Thyroid gland (tissue), 4 donors: ENCODE measurements at regions not wholly inside any gene's neighbourhood (a gene's known extent, or its start where the extent isn't known, plus 50 kb on each side); places are given as distances from the start of the nearest gene placed in this dataset.
A peak's percentile ranks its signal among the peaks of the same experiment; 100 is the strongest.
"Not testable (repeated sequence)": the region's sequence is repeated elsewhere in the genome, so short reads cannot be mapped to it uniquely, and the experiment has no call there.

Experiments
- DNase-seq, 2 donors: peaks; one replicate each; pipeline ENCODE4 v3.0.0-alpha.2; 2019
- H3K27ac ChIP-seq, 3 donors: fragments of 200-600 bp; sonication (generic); 1 replicate in 2 of 3; 2 replicates in 1 of 3; pipeline ENCODE4 v1.5.1; 2016 to 2019; ENCODE audit warnings: mild to moderate bottlenecking in 1 of 3, moderate library complexity in 1 of 3
- H3K27me3 ChIP-seq: fragments of 200-600 bp; sonication (generic); one replicate; pipeline ENCODE4 v1.5.1; 2019
- H3K36me3 ChIP-seq, 2 donors: fragments of 200-600 bp; sonication (generic); one replicate each; pipeline ENCODE4 v1.5.1; 2016 to 2019
- H3K4me1 ChIP-seq, 2 donors: fragments of 200-600 bp; sonication (generic); one replicate each; pipeline ENCODE4 v1.5.1; 2017 to 2019
- H3K4me3 ChIP-seq, 3 donors: fragments of 200-600 bp; sonication (generic); replicated peaks in 1 of 3; 1 replicate in 2 of 3; 2 replicates in 1 of 3; pipeline ENCODE4 v1.5.1; 2016; ENCODE audit warnings: mild to moderate bottlenecking in 1 of 3
- H3K9me3 ChIP-seq: fragments of 200-600 bp; sonication (generic); one replicate; pipeline ENCODE4 v1.5.1; 2017
- CTCF ChIP-seq, 6 experiments: fragments of 200-600 bp in 3 of 6; fragments of 450-650 bp in 3 of 6; sonication (generic) in 3 of 6; IDR thresholded peaks; one replicate each; pipeline ENCODE4 v1.5.1; 2016 to 2019; ENCODE audit warnings: antibody characterized with exemption in 6 of 6, mild to moderate bottlenecking in 2 of 6, inconsistent platforms in 1 of 6, moderate library complexity in 1 of 6
- POLR2A ChIP-seq, 2 donors: fragments of 450-650 bp; IDR thresholded peaks; one replicate each; pipeline ENCODE4 v1.6.1; 2017; ENCODE audit warnings: antibody characterized with exemption in 2 of 2, mild to moderate bottlenecking in 2 of 2, moderate library complexity in 1 of 2
- WGBS, 2 donors: methylation state at CpG; one replicate each; pipeline ENCODE4 v1.1.5; 2017; 5-methylcytosine and 5-hydroxymethylcytosine counted together
- intact Hi-C: fragments of 100-400 bp; cut with DNase I; formaldehyde crosslinking; loops from one replicate; pipeline ENCODE4 v1.15.1; 2023

GRCh38 chr9:12318732-12319685 lies 374.2 kb upstream of the TYRP1 start:
- Histone ChIP-seq H3K4me1 (no peaks in the 10 kb centered on the region), H3K36me3 (no peaks in the 10 kb centered on the region), H3K4me3 (no peak overlapping the region), H3K9me3 (no peaks in the 10 kb centered on the region), H3K27ac (no peak overlapping the region), H3K27me3 (no peaks in the 10 kb centered on the region)
- no peak for TF ChIP-seq POLR2A (IDR thresholded peaks at IDR 0.05)
- TF ChIP-seq CTCF (IDR thresholded peaks at IDR 0.05): no peak
- WGBS, 2 donors: 53 to 54% methylated on average over 4 of the region's 4 CpGs
- intact Hi-C loops: no loop called here
- no peak for DNase-seq

- Histone ChIP-seq H3K9me3 (no peaks in the 10 kb centered on the region), H3K27ac (no peak overlapping the region), H3K36me3 (no peaks in the 10 kb centered on the region), H3K27me3 (no peaks in the 10 kb centered on the region), H3K4me3 (no peak overlapping the region), H3K4me1 (no peaks in the 10 kb centered on the region)
- TF ChIP-seq CTCF (IDR thresholded peaks at IDR 0.05) (no peak), POLR2A (IDR thresholded peaks at IDR 0.05) (no peak)
- WGBS, 2 donors: 72 to 73% methylated on average over 5 of the region's 5 CpGs
- intact Hi-C loops: no loop called here
- no peak for DNase-seq
Observed at GRCh38 chr9:12329623-12329985, 363.6 kb upstream of the TYRP1 start.

- H3K27me3 ChIP-seq, H3K27ac ChIP-seq, intact Hi-C loops, H3K4me3 ChIP-seq, H3K4me1 ChIP-seq, DNase-seq, H3K36me3 ChIP-seq, H3K9me3 ChIP-seq: not testable (repeated sequence)
- 79% methylated on average over 22 to 25 of the region's 26 CpGs for WGBS, 2 donors
Observed at GRCh38 chr9:12333966-12334365, 359.2 kb upstream of the TYRP1 start.

GRCh38 chr9:12350775-12351174 lies 342.4 kb upstream of the TYRP1 start:
- TF ChIP-seq POLR2A (IDR thresholded peaks at IDR 0.05): no peak
- TF ChIP-seq CTCF (IDR thresholded peaks at IDR 0.05): no peak
- no peak for DNase-seq
- Histone ChIP-seq H3K4me3 (no peak overlapping the region), H3K36me3 (no peaks in the 10 kb centered on the region), H3K9me3 (no peaks in the 10 kb centered on the region), H3K4me1 (peaks cover 26 to 27% of the 10 kb centered on the region in 2 donors), H3K27ac (peak overlapping the region in 2 of 3 donors; percentile 48 to 66), H3K27me3 (no peaks in the 10 kb centered on the region)
- intact Hi-C loops: no loop called here
- WGBS, 2 donors: 59 to 63% methylated on average over 1 of the region's 1 CpG

- Histone ChIP-seq H3K4me3 (no peak overlapping the region), H3K36me3 (no peaks in the 10 kb centered on the region), H3K4me1 (peaks cover 26 to 27% of the 10 kb centered on the region in 2 donors), H3K27me3 (no peaks in the 10 kb centered on the region), H3K27ac (peak overlapping the region in 2 of 3 donors; percentile 48 to 66), H3K9me3 (no peaks in the 10 kb centered on the region)
- 27 to 39% methylated on average over 3 of the region's 3 CpGs for WGBS, 2 donors
- no peak for DNase-seq
- no peak for TF ChIP-seq CTCF (IDR thresholded peaks at IDR 0.05)
- intact Hi-C loops: no loop called here
Observed at GRCh38 chr9:12351293-12352044, 341.7 kb upstream of the TYRP1 start.
